Left ventricle myocardium superior (tissue), 1 donor: ENCODE measurements at regions not wholly inside any gene's neighbourhood (a gene's known extent, or its start where the extent isn't known, plus 50 kb on each side); places are given as distances from the start of the nearest gene placed in this dataset.
"Not testable (repeated sequence)": the region's sequence is repeated elsewhere in the genome, so short reads cannot be mapped to it uniquely, and the experiment has no call there.

Experiments
- ATAC-seq: fragments of 200-7000 bp; cut with Tn5 transposase; one replicate; pipeline ENCODE4 v1.9.1; 2020; ENCODE audit warnings: mild to moderate bottlenecking, moderate library complexity
- DNase-seq: peaks from one replicate; pipeline ENCODE4 v3.0.0-alpha.2; 2020
- intact Hi-C: fragments of 100-400 bp; cut with micrococcal nuclease; formaldehyde crosslinking; loops from one replicate; pipeline ENCODE4 v1.11.0; 2022
- donor health status: DM: no; HTN: yes; CAD: no; lungs with severe emphysema.

DNA sequence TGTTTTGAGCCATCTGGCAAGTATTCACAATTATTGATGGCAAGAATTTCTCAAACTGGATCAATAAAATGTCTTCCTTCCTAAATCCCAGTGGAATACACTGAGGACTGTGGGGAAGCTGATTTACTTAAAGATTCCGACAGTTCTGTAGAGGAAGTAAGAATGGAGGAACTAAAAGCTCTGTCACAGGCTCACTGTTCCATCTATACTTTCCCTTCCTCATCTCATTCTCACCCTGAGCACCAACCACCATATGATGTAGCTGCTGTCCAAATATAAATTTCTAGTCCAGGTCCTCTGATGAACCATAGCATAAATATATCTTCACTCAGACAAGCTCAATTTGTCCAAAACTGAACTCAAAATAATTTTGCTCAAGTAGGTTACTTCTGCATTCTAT, 49.8 kb upstream of the POMZP3 start:
- ATAC-seq, intact Hi-C loops, DNase-seq: not testable (repeated sequence)
